Right atrium auricular region (tissue), 2 donors: ENCODE measurements at regions not wholly inside any gene's neighbourhood (a gene's known extent, or its start where the extent isn't known, plus 50 kb on each side); places are given as distances from the start of the nearest gene placed in this dataset.

Experiments
- DNase-seq: peaks from one replicate; pipeline ENCODE4 v3.0.0-alpha.2; 2019; ENCODE audit warnings: low spot score
- H3K27ac ChIP-seq, 2 donors: fragments of 200-600 bp; sonication (generic); 1 replicate in 1 of 2; 2 replicates in 1 of 2; pipeline ENCODE4 v1.5.1; 2016 to 2019
- H3K27me3 ChIP-seq, 2 donors: fragments of 200-600 bp; sonication (generic); one replicate each; pipeline versions ENCODE4 v1.5.1 to v1.6.0; 2017 to 2019
- H3K36me3 ChIP-seq: fragments of 200-600 bp; sonication (generic); one replicate; pipeline ENCODE4 v1.5.1; 2016
- H3K4me1 ChIP-seq, 2 donors: fragments of 200-600 bp; sonication (generic); one replicate each; pipeline versions ENCODE4 v1.5.1 to v1.6.0; 2017 to 2019
- H3K4me3 ChIP-seq, 2 donors: fragments of 200-600 bp; sonication (generic); 1 replicate in 1 of 2; 2 replicates in 1 of 2; pipeline ENCODE4 v1.5.1; 2017 to 2019; ENCODE audit warnings: mild to moderate bottlenecking in 1 of 2, moderate library complexity in 1 of 2
- H3K9me3 ChIP-seq, 2 donors: fragments of 200-600 bp; sonication (generic); one replicate each; pipeline ENCODE4 v1.5.1; 2019
- TF ChIP-seq, protein P1 (sequence below), 2 donors: fragments of 200-600 bp; sonication (generic); IDR thresholded peaks; one replicate each; pipeline ENCODE4 v1.5.1; 2019; ENCODE audit warnings: antibody characterized with exemption in 2 of 2

DNA sequence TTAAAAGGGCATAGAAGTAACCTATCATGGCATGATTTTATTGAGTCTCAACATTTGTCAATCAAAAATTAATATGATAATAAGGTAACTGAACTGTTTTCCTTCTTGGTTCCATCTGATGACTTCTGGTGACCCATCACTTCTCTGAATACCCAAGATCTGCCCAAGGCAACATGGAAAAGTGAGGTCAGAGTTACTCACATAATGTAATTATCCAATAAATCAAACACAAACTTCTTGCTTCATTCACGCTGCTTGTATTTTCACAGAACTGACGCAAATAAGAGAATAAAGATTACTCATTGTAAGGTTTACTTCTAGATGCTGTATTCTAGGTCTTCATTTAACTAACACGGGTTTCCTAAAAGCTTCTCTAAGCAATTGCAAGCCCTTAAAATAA is 361.6 kb downstream of the RBM26 start:
- no peaks in the 10 kb centered on the region for H3K27me3 ChIP-seq
- DNase-seq, result no peak
- no peak overlapping the region for H3K4me3 ChIP-seq
- no peaks in the 10 kb centered on the region for H3K9me3 ChIP-seq
- H3K4me1 ChIP-seq, result no peaks in the 10 kb centered on the region
- H3K27ac ChIP-seq, result no peak overlapping the region
- H3K36me3 ChIP-seq, result no peaks in the 10 kb centered on the region
- TF ChIP-seq, protein P1, sequence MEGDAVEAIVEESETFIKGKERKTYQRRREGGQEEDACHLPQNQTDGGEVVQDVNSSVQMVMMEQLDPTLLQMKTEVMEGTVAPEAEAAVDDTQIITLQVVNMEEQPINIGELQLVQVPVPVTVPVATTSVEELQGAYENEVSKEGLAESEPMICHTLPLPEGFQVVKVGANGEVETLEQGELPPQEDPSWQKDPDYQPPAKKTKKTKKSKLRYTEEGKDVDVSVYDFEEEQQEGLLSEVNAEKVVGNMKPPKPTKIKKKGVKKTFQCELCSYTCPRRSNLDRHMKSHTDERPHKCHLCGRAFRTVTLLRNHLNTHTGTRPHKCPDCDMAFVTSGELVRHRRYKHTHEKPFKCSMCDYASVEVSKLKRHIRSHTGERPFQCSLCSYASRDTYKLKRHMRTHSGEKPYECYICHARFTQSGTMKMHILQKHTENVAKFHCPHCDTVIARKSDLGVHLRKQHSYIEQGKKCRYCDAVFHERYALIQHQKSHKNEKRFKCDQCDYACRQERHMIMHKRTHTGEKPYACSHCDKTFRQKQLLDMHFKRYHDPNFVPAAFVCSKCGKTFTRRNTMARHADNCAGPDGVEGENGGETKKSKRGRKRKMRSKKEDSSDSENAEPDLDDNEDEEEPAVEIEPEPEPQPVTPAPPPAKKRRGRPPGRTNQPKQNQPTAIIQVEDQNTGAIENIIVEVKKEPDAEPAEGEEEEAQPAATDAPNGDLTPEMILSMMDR (IDR thresholded peaks at IDR 0.05), result no peak

DNA sequence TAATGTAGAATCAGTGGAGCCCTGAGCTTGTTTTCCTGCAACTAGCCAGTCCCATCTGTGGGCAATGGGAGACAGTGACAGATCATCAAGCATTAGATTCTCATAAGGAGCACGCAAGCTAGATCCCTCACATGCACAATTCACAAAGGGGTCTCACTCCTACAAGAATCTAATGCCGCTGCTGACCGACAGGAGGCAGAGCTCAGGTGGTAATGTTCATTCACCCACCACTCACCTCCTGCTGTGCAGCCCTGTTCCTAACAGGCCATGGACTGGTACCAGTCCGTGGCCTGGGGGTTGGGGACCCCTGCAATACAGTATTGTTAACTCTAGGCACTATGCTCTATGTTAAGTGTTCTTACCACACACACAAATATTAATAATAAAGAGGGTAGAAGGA is 362.8 kb downstream of the RBM26 start:
- no peaks in the 10 kb centered on the region for H3K36me3 ChIP-seq
- TF ChIP-seq, protein P1 (IDR thresholded peaks at IDR 0.05), result no peak
- H3K27ac ChIP-seq, result no peak overlapping the region
- H3K27me3 ChIP-seq, result no peaks in the 10 kb centered on the region
- H3K4me3 ChIP-seq, result no peak overlapping the region
- H3K4me1 ChIP-seq, result no peaks in the 10 kb centered on the region
- H3K9me3 ChIP-seq, result no peaks in the 10 kb centered on the region
- no peak for DNase-seq

DNA sequence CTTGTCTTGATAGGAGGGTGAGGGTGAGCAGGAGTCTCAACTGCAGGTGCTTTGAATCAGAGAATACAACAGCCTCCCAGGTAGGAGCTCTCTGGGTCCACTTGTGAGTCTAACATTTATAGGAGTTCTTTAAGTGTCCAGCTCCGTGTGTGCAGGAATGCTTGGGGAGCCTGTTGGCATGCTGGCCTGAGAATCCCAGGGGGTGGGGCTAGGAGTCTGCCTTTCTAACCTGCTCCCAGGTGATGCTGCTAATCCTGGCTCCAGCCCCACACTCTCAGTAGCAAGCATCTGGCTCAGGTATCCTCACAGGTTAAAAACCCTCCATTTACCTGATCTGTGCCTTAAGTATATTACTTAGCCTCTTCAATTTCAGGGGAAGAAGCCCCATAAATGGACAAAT is 368.9 kb downstream of the RBM26 start:
- TF ChIP-seq, protein P1 (IDR thresholded peaks at IDR 0.05), result no peak
- Histone ChIP-seq H3K36me3 (no peaks in the 10 kb centered on the region), H3K27ac (no peak overlapping the region), H3K4me1 (no peaks in the 10 kb centered on the region), H3K9me3 (no peaks in the 10 kb centered on the region), H3K27me3 (no peaks in the 10 kb centered on the region), H3K4me3 (no peak overlapping the region)
- no peak for DNase-seq

DNA sequence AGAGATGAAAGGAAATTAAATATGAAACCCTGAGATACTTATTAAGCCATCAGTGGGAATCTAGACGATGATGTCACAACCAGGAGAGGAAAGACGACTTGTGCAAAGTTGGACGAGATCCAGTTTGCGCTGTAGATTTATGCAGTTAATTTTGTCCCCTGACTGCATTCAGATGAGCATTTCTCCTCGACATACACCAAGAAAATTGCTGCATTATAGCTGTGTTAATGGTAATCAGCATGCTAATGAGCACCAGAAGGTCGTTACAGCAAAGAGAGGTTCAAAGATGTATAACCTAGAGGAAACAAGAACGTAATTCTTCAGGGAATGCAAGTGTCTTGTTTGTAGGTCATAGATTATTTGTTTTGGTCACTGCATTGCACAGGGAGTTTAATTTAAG is 371.7 kb downstream of the RBM26 start:
- H3K36me3 ChIP-seq, result no peaks in the 10 kb centered on the region
- no peaks in the 10 kb centered on the region for H3K9me3 ChIP-seq
- H3K27ac ChIP-seq, result no peak overlapping the region
- no peaks in the 10 kb centered on the region for H3K4me1 ChIP-seq
- no peak for DNase-seq
- no peak overlapping the region for H3K4me3 ChIP-seq
- TF ChIP-seq, protein P1 (IDR thresholded peaks at IDR 0.05), result no peak
- no peaks in the 10 kb centered on the region for H3K27me3 ChIP-seq

DNA sequence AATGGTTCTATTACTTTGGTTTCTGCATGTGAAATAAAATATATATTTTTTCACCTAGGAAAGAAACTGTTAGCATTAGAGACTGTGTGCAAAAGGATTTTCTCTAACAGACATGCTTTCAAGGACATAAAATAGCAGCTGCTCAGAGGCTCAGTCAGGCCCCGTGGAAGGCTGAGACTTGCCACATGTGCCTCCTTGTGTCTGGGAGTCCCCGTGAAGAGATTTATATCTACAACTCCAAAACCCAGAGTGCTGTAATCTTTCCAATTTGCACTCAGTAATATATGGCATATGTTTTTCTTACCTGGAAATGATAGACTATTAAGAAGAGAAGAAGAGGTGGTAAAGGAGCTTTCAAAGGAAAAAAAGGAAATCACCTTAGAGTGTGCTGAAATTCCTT is 371.6 kb upstream of the OBI1 start:
- Histone ChIP-seq H3K27ac (no peak overlapping the region), H3K4me3 (no peak overlapping the region), H3K9me3 (no peaks in the 10 kb centered on the region), H3K4me1 (no peaks in the 10 kb centered on the region), H3K27me3 (no peaks in the 10 kb centered on the region), H3K36me3 (no peaks in the 10 kb centered on the region)
- DNase-seq, result no peak
- TF ChIP-seq, protein P1 (IDR thresholded peaks at IDR 0.05), result no peak

DNA sequence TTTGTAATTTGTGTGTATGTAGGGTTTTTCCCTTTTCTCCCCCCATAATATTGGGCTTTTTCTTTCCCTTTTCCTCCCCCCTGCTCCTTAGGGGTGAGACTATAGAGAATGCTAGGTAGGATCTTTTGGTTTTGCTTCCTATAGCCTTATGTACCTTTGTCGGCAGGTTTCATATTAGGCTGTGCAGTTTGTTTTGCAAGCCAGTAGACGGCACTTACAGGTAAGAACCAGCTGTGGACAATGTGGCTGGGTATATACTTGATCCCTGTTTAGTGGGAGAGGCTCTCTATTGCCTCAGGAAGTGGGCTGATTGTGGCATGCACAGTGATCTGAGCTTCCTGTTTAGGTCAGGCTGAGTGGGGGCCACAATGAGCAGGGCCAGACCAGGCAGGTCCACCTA is 359.2 kb upstream of the OBI1 start:
- no peaks in the 10 kb centered on the region for H3K4me1 ChIP-seq
- no peak overlapping the region for H3K4me3 ChIP-seq
- TF ChIP-seq, protein P1 (IDR thresholded peaks at IDR 0.05), result no peak
- H3K36me3 ChIP-seq, result no peaks in the 10 kb centered on the region
- H3K27ac ChIP-seq, result no peak overlapping the region
- H3K27me3 ChIP-seq, result no peaks in the 10 kb centered on the region
- no peak for DNase-seq
- peaks cover 6 to 31% of the 10 kb centered on the region in 2 donors for H3K9me3 ChIP-seq
